ENCODE measurements at regions not wholly inside any gene's neighbourhood (a gene's known extent, or its start where the extent isn't known, plus 50 kb on each side); places are given as distances from the start of the nearest gene placed in this dataset.
A peak's percentile ranks its signal among the peaks of the same experiment; 100 is the strongest.

DNA sequence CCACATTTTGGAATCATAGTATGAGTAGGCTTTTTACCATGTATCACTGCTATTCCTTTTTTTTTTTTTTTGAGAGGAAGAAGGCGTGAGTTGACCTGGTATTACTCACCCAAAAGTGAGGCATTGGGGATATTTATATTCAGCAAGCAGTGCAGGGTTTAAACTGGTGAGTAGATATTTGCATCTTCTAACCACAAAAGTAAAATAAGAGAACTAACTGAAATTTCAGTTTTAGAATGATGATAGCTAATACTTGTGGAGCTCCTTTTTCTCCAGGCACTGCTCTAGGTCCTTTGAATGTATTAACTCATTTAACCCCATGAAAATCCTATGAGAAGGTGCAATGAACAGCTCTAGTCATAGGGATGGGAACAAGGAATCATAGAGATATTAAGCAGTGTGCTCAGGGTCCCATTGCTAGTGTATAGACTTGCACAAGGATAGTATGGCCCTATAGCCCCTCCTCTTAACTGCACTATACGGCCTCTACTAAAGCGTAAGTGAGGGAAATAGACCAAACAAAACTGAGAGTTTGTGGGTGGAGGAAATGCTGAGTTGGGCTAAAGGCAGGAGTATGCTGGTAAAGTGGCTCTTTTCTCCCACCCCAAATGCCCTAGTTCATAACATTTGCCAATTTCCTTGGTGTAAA is 104.3 kb upstream of the MAX start:
- Histone ChIP-seq H4K5ac (ENCODE audit: low read length) (no peak overlapping the region), H3K27me3 (ENCODE audit: insufficient read depth, low read length, poor library complexity) (no peaks in the 10 kb centered on the region), H3K36me3 (ENCODE audit: control insufficient read depth, insufficient read depth, low read length) (no peaks in the 10 kb centered on the region), H3K4me2 (ENCODE audit: low read length) (no peak overlapping the region), H2BK15ac (replicated peaks; ENCODE audit: low read depth) (no peak overlapping the region), H3K4me3 (ENCODE audit: low read length) (no peak overlapping the region), H3K18ac (ENCODE audit: low read length) (no peak overlapping the region), H3K56ac (ENCODE audit: low read length) (no peak overlapping the region), H3K4me1 (ENCODE audit: control insufficient read depth, low read depth, low read length) (no peaks in the 10 kb centered on the region), H2BK120ac (ENCODE audit: low read depth, low read length) (no peak overlapping the region), H3K79me1 (ENCODE audit: low read length) (no peaks in the 10 kb centered on the region), H3K4ac (ENCODE audit: low read depth, low read length) (no peak overlapping the region), H3K9ac (ENCODE audit: low read length) (no peak overlapping the region), H3K79me2 (ENCODE audit: control insufficient read depth, insufficient read depth, low read length) (no peaks in the 10 kb centered on the region), H4K8ac (ENCODE audit: low read depth, low read length) (no peak overlapping the region), H2AK5ac (ENCODE audit: low read length) (no peak overlapping the region), H2BK5ac (ENCODE audit: low read length) (no peak overlapping the region), H3K27ac (ENCODE audit: low read depth, low read length) (no peak overlapping the region), H3K23ac (ENCODE audit: low read length) (no peak overlapping the region)
- no peak for DNase-seq
- WGBS (ENCODE audit: extremely low coverage, insufficient coverage, low lambda C conversion rate): no CpG with 5 or more reads among the region's 3 CpGs

DNA sequence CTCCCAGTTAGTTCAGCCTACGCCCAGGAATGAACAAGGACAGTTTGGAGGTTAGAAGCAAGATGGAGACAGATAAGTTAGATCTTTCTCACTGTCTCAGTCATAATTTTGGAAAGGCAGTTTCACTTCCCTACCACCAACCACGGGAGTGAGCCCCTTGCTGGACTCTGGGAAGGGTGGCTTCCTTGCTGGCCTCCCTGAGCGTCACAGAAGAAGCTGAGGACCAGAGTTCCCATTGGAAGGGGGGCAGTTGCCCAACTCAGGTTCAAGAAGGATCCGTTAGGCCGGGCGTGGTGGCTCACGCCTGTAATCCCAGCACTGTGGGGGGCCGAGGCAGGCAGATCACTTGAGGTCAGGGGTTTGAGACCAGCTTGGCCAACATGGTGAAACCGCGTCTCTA is 106.2 kb upstream of the MAX start:
- H3K27ac ChIP-seq (ENCODE audit: low read depth, low read length): no peak overlapping the region
- WGBS (ENCODE audit: extremely low coverage, insufficient coverage, low lambda C conversion rate): no CpG with 5 or more reads among the region's 10 CpGs

DNA sequence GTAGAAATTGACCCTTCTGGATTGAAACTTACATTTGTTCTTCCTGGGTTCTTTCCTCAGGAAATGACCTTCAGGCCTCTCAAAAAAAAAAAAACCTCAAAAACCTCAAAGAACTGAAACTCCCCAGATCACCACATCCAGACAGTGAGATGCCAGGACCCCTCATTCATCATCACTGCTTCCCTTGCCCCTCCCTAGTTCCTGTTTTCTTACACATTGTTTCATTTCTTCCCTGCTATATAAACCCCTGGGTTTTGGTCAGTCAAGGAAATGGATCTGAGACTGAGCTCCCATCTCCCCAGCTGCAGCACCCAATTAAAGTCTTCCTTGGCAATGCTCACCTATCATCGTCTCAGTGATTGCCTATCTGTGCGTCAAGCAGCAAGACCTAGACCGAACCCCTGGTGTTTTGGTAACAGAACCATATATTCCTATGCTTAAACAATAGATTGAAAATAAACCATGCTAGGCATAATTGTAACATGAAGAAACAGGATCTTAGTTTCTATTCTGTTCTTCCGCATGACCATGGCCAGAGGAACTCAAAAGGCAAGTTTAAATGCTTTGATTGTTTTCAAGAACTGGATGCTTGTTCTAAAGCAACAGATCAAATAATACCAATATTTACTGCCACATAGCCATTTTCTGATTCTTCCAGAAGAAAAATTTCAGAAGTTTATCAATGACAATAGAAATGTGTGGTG is 108.0 kb upstream of the MAX start:
- H3K4ac ChIP-seq (ENCODE audit: low read depth, low read length): no peak overlapping the region

More for the DNA sequence above, 106.2 kb upstream of the MAX start:
- no peak overlapping the region for H4K8ac ChIP-seq (ENCODE audit: low read depth, low read length)
- H3K4ac ChIP-seq (ENCODE audit: low read depth, low read length): no peak overlapping the region
- no peaks in the 10 kb centered on the region for H3K79me2 ChIP-seq (ENCODE audit: control insufficient read depth, insufficient read depth, low read length)
- H3K4me2 ChIP-seq (ENCODE audit: low read length): no peak overlapping the region
- H4K5ac ChIP-seq (ENCODE audit: low read length): no peak overlapping the region
- no peak overlapping the region for H3K9ac ChIP-seq (ENCODE audit: low read length)
- H3K4me3 ChIP-seq (ENCODE audit: low read length): no peak overlapping the region
- H2BK15ac ChIP-seq (replicated peaks; ENCODE audit: low read depth): no peak overlapping the region
- H2BK5ac ChIP-seq (ENCODE audit: low read length): no peak overlapping the region
- H2AK5ac ChIP-seq (ENCODE audit: low read length): no peak overlapping the region
- no peaks in the 10 kb centered on the region for H3K27me3 ChIP-seq (ENCODE audit: insufficient read depth, low read length, poor library complexity)
- H3K23ac ChIP-seq (ENCODE audit: low read length): no peak overlapping the region
- peaks cover 6% of the 10 kb centered on the region for H3K4me1 ChIP-seq (ENCODE audit: control insufficient read depth, low read depth, low read length)
- no peak for DNase-seq
- no peak overlapping the region for H3K56ac ChIP-seq (ENCODE audit: low read length)
- no peaks in the 10 kb centered on the region for H3K36me3 ChIP-seq (ENCODE audit: control insufficient read depth, insufficient read depth, low read length)
- H3K18ac ChIP-seq (ENCODE audit: low read length): no peak overlapping the region
- no peak overlapping the region for H2BK120ac ChIP-seq (ENCODE audit: low read depth, low read length)
- no peaks in the 10 kb centered on the region for H3K79me1 ChIP-seq (ENCODE audit: low read length)

DNA sequence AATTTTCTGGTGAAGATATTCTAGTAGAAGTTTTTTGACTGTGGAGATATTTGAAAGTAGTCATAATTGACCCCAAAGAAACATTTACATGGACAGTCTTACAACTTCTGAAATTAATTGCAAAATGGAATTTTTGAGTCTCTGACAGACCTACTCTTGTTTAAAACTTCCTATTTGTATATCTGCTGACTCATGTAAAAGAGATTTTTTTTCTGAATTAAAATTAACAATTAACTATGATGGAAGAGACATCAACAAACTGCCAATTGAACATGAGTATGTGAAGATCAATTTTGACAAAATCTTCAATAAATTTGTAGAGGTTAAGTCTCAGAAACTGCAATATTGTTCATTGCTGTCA is 108.5 kb upstream of the MAX start:
- H3K27ac ChIP-seq (ENCODE audit: low read depth, low read length): no peak overlapping the region
- no peak overlapping the region for H3K18ac ChIP-seq (ENCODE audit: low read length)
- H2BK5ac ChIP-seq (ENCODE audit: low read length): no peak overlapping the region
- H2AK5ac ChIP-seq (ENCODE audit: low read length): no peak overlapping the region
- H3K27me3 ChIP-seq (ENCODE audit: insufficient read depth, low read length, poor library complexity): no peaks in the 10 kb centered on the region
- H3K36me3 ChIP-seq (ENCODE audit: control insufficient read depth, insufficient read depth, low read length): no peaks in the 10 kb centered on the region
- H3K56ac ChIP-seq (ENCODE audit: low read length): no peak overlapping the region
- no peak overlapping the region for H2BK120ac ChIP-seq (ENCODE audit: low read depth, low read length)
- H3K4me3 ChIP-seq (ENCODE audit: low read length): no peak overlapping the region
- H4K5ac ChIP-seq (ENCODE audit: low read length): no peak overlapping the region
- no peaks in the 10 kb centered on the region for H3K79me1 ChIP-seq (ENCODE audit: low read length)
- no peak for DNase-seq
- H3K79me2 ChIP-seq (ENCODE audit: control insufficient read depth, insufficient read depth, low read length): no peaks in the 10 kb centered on the region
- H3K4me2 ChIP-seq (ENCODE audit: low read length): no peak overlapping the region
- no peak overlapping the region for H4K8ac ChIP-seq (ENCODE audit: low read depth, low read length)
- H3K23ac ChIP-seq (ENCODE audit: low read length): no peak overlapping the region
- H3K4me1 ChIP-seq (ENCODE audit: control insufficient read depth, low read depth, low read length): peaks cover 11% of the 10 kb centered on the region
- no peak overlapping the region for H3K4ac ChIP-seq (ENCODE audit: low read depth, low read length)
- H3K9ac ChIP-seq (ENCODE audit: low read length): no peak overlapping the region
- no peak overlapping the region for H2BK15ac ChIP-seq (replicated peaks; ENCODE audit: low read depth)

More for the DNA sequence above, 108.0 kb upstream of the MAX start:
- Histone ChIP-seq H2BK15ac (replicated peaks; ENCODE audit: low read depth) (no peak overlapping the region), H3K4me2 (ENCODE audit: low read length) (no peak overlapping the region), H3K79me1 (ENCODE audit: low read length) (no peaks in the 10 kb centered on the region), H4K8ac (ENCODE audit: low read depth, low read length) (no peak overlapping the region), H3K56ac (ENCODE audit: low read length) (peak overlapping the region; percentile 35), H3K23ac (ENCODE audit: low read length) (no peak overlapping the region), H3K27me3 (ENCODE audit: insufficient read depth, low read length, poor library complexity) (no peaks in the 10 kb centered on the region), H3K18ac (ENCODE audit: low read length) (no peak overlapping the region), H3K9ac (ENCODE audit: low read length) (no peak overlapping the region), H3K4me1 (ENCODE audit: control insufficient read depth, low read depth, low read length) (peaks cover 11% of the 10 kb centered on the region), H2AK5ac (ENCODE audit: low read length) (no peak overlapping the region), H3K36me3 (ENCODE audit: control insufficient read depth, insufficient read depth, low read length) (no peaks in the 10 kb centered on the region), H3K79me2 (ENCODE audit: control insufficient read depth, insufficient read depth, low read length) (no peaks in the 10 kb centered on the region), H2BK5ac (ENCODE audit: low read length) (no peak overlapping the region), H4K5ac (ENCODE audit: low read length) (no peak overlapping the region), H3K27ac (ENCODE audit: low read depth, low read length) (no peak overlapping the region), H3K4me3 (ENCODE audit: low read length) (no peak overlapping the region), H2BK120ac (ENCODE audit: low read depth, low read length) (no peak overlapping the region)
- no peak for DNase-seq
- no CpG with 5 or more reads among the region's 4 CpGs for WGBS (ENCODE audit: extremely low coverage, insufficient coverage, low lambda C conversion rate)

DNA sequence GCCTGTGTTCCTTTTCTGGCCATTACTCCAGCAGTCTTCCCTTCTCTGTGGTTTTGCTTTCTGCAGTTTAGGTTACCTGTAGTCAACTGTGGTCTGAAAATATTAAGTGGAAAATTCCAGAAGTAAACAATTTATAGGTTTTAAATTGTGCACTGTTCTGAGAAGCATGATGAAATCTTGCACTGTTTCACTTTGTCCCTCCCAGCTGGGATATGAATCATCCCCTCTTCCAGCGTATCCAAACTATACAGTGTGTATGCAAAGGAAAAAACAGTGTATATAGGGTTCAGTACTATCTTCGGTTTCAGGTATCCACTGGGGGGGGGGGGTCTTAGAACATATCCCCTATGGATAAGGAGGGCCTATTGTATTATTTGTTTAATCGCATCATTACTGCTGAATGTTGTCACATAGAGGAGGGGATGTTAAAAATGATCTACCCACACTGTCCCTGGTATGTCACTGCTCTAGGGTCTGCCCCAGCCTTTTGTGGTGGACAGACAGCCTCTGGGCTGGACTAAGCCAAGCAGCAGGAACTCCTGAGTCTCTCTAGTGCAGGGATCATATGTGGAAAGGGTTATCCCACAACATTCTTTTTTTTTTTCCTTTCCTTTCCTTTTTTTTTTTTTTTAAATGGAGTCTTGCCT is 109.1 kb upstream of the MAX start:
- DNase-seq: no peak
- no peak overlapping the region for H3K56ac ChIP-seq (ENCODE audit: low read length)
- H3K18ac ChIP-seq (ENCODE audit: low read length): no peak overlapping the region
- no peak overlapping the region for H3K9ac ChIP-seq (ENCODE audit: low read length)
- no peaks in the 10 kb centered on the region for H3K79me2 ChIP-seq (ENCODE audit: control insufficient read depth, insufficient read depth, low read length)
- peak overlapping the region; percentile 13 for H2BK15ac ChIP-seq (replicated peaks; ENCODE audit: low read depth)
- no peaks in the 10 kb centered on the region for H3K36me3 ChIP-seq (ENCODE audit: control insufficient read depth, insufficient read depth, low read length)
- H3K27me3 ChIP-seq (ENCODE audit: insufficient read depth, low read length, poor library complexity): no peaks in the 10 kb centered on the region
- H3K4me3 ChIP-seq (ENCODE audit: low read length): no peak overlapping the region
- H3K23ac ChIP-seq (ENCODE audit: low read length): no peak overlapping the region
- H3K4me1 ChIP-seq (ENCODE audit: control insufficient read depth, low read depth, low read length): peaks cover 11% of the 10 kb centered on the region
- H3K4me2 ChIP-seq (ENCODE audit: low read length): no peak overlapping the region
- no CpG with 5 or more reads among the region's 3 CpGs for WGBS (ENCODE audit: extremely low coverage, insufficient coverage, low lambda C conversion rate)
- H2BK120ac ChIP-seq (ENCODE audit: low read depth, low read length): peak overlapping the region; percentile 74
- no peaks in the 10 kb centered on the region for H3K79me1 ChIP-seq (ENCODE audit: low read length)
- H4K8ac ChIP-seq (ENCODE audit: low read depth, low read length): no peak overlapping the region
- peak overlapping the region; percentile 69 for H2BK5ac ChIP-seq (ENCODE audit: low read length)
- no peak overlapping the region for H4K5ac ChIP-seq (ENCODE audit: low read length)
- peak overlapping the region; percentile 21 for H3K4ac ChIP-seq (ENCODE audit: low read depth, low read length)
- no peak overlapping the region for H3K27ac ChIP-seq (ENCODE audit: low read depth, low read length)
- peak overlapping the region; percentile 64 for H2AK5ac ChIP-seq (ENCODE audit: low read length)

Data from mesendoderm (in vitro differentiated cells).